Activated naive CD4-positive, alpha-beta T cell treated with anti-CD3 and anti-CD28 coated beads, Interleukin-2, amount 50 U/mL, for 72 hours (primary cell): ENCODE measurements at regions not wholly inside any gene's neighbourhood (a gene's known extent, or its start where the extent isn't known, plus 50 kb on each side); places are given as distances from the start of the nearest gene placed in this dataset.
A peak's percentile ranks its signal among the peaks of the same experiment; 100 is the strongest.

ENCODE experiments used
- ATAC-seq, 2 donors: fragments of 150-1000 bp; cut with Tn5 transposase; 2 replicates each; pipeline ENCODE4 v1.10.0; 2021; ENCODE audit warnings: mild to moderate bottlenecking in 2 of 2, moderate library complexity in 2 of 2
- DNase-seq, 2 donors: peaks; one replicate each; pipeline ENCODE4 v3.0.0; 2021 to 2022; ENCODE audit warnings: low spot score in 2 of 2
- H3K27ac Mint-ChIP-seq, 2 donors: one replicate each; pipeline ENCODE4 v1.8.0; 2022; ENCODE audit warnings: mild to moderate bottlenecking in 2 of 2, mixed read lengths in 2 of 2
- H3K36me3 Mint-ChIP-seq, 2 donors: one replicate each; pipeline ENCODE4 v1.8.0; 2022; ENCODE audit warnings: mixed read lengths in 2 of 2
- H3K9me3 Mint-ChIP-seq, 2 donors: one replicate each; pipeline ENCODE4 v1.8.0; 2022; ENCODE audit warnings: mixed read lengths in 2 of 2

- no peak overlapping the region for H3K27ac Mint-ChIP-seq
- H3K36me3 Mint-ChIP-seq = no peaks in the 10 kb centered on the region
- DNase-seq (no peak), ATAC-seq (no peak)
- H3K9me3 Mint-ChIP-seq = peaks cover 0 to 5% of the 10 kb centered on the region in 2 donors
Measured at GRCh38 chr4:151960449-151961230, 199.8 kb upstream of the GATB start.

DNA sequence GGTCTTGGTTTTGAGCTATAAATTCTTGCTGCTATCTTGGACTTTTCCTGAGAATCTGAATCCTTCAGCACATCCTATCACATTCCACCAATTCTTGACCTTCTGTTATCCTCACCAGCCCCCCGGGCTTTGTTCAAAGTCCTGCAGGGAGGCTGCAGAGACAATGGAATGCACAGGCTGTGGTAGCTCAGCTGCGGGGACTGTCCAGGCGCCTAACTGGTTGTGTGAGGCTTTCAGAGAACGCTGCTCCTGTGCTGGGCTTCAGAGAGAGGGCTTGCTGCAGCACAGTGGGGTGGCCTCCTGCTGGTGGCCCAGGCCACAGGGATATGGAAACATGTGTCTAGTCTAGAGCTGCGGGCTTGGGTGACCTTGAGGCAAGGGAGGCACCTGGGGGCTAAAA is 196.3 kb upstream of the GATB start:
- no peaks in the 10 kb centered on the region for H3K36me3 Mint-ChIP-seq
- ATAC-seq (no peak), DNase-seq (no peak)
- no peaks in the 10 kb centered on the region for H3K9me3 Mint-ChIP-seq
- no peak overlapping the region for H3K27ac Mint-ChIP-seq

GRCh38 chr4:151955721-151956380 is 195.0 kb upstream of the GATB start:
- no peak for DNase-seq
- no peaks in the 10 kb centered on the region for H3K9me3 Mint-ChIP-seq
- H3K27ac Mint-ChIP-seq = no peak overlapping the region
- no peaks in the 10 kb centered on the region for H3K36me3 Mint-ChIP-seq
- ATAC-seq = no peak

DNA sequence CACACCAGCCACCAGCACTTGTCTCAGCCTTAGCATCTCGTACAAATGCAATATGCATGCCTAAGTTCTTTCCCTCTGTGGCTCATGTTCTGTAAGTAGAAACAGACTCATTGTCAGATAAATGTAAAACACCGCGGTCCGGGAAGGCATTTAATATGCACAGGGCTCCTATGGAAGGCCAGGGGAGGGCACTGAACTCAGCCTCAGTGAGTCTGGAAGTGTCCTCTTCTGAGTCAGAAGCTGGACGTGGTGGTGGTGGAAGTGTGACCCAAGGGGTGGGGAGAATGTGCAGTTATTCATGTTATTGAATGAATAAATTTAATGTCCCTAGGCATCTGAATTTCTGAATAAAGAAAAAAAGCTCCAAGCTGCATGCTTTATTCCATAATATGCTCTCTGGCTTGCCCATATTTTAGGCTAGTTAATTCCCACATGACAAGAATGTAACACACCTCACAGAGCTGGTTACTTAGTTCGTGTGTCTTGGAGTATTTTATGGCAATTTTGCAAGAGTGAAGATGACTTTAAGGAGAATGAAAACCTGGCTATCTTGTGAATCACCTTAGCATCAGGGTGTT is 193.1 kb upstream of the GATB start:
- no peak for DNase-seq
- H3K27ac Mint-ChIP-seq = no peak overlapping the region
- peaks cover 0 to 4% of the 10 kb centered on the region in 2 donors for H3K9me3 Mint-ChIP-seq
- no peaks in the 10 kb centered on the region for H3K36me3 Mint-ChIP-seq
- no peak for ATAC-seq

DNA sequence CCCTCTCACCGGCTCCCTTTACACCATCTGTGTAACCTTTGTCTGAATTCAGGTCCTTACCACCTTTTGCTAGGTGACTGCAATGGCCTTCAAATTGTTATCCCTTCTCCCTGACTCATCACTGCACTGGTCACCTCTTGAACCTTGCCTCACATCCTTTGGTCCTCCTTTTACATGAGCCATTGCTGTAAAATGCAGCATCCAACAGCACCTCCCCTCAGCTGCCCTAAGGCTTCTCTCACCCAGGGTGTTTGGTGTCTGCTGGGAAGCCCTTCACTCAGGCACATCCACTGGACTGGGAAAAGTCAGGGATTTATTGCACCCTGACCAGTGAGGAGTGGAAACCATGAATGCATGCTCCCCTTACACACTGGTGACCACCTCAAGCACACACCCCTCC is 192.5 kb upstream of the GATB start:
- Mint-ChIP-seq H3K36me3 (no peaks in the 10 kb centered on the region), H3K27ac (no peak overlapping the region), H3K9me3 (peaks cover 0 to 4% of the 10 kb centered on the region in 2 donors)
- ATAC-seq (no peak), DNase-seq (no peak)

- H3K36me3 Mint-ChIP-seq = peaks cover 4 to 5% of the 10 kb centered on the region in 2 donors
- no peak for ATAC-seq
- peaks cover 4% of the 10 kb centered on the region in 2 donors for H3K9me3 Mint-ChIP-seq
- no peak overlapping the region for H3K27ac Mint-ChIP-seq
- DNase-seq = no peak
Measured at GRCh38 chr4:151952711-151953254, 192.0 kb upstream of the GATB start.

DNA sequence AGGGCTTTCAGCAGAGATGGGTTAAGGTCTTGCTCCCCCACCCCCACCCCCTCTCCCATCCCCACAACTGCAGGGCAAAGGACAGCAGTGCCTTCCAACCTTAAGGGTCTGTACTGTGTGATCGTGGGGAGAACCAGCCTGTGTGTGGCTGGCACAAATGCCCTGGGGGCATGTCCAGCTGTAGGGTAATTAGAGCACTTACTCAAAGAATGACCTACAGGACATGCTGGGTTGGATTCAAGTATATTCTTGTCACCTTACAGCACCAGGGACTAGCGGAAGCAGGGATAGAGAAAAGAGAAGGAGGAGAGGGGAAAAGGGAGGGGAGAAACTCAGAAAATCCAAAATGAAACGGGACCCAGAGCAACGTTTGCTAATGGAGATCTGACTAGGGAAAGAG is 191.3 kb upstream of the GATB start:
- Mint-ChIP-seq H3K36me3 (peaks cover 10 to 12% of the 10 kb centered on the region in 2 donors), H3K27ac (no peak overlapping the region), H3K9me3 (peaks cover 4 to 11% of the 10 kb centered on the region in 2 donors)
- DNase-seq = no peak
- ATAC-seq = no peak

GRCh38 chr4:151951671-151952050 is 190.9 kb upstream of the GATB start:
- ATAC-seq (no peak), DNase-seq (no peak)
- H3K27ac Mint-ChIP-seq = no peak overlapping the region
- H3K36me3 Mint-ChIP-seq = peaks cover 14% of the 10 kb centered on the region in 2 donors
- H3K9me3 Mint-ChIP-seq = peaks cover 4 to 12% of the 10 kb centered on the region in 2 donors

DNA sequence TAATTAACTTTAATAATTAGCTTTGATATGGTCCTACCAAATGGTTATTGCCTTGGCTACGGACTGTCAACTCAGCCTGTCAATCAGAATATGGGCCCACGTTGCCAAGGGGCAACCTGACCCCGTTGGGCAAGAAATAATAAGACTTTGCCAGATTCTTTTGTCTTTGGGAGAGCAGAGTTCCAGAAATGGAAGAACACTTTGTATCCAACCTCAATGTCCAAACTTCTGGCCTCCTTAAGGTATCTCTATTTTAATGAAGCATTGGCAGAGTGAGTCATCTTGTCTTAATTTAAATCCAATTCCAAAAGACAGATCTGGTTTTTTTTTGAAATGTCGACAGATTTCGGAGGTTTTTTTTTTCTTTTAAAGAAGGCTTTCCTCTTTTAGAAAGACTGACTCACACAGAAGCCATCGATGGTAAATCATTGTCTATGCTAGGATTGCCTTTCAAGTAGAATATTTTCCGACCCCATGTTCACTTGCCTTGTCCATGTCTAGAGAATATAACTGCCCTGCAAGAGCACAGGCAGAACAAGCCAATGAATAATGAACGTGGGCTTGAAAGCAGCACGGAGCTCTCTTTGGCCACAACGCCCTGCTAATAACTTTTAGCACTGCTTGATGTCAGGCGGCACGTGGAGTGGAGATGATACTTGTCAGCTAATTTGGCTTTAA is 190.3 kb upstream of the GATB start:
- peaks cover 19 to 20% of the 10 kb centered on the region in 2 donors for H3K36me3 Mint-ChIP-seq
- no peak overlapping the region for H3K27ac Mint-ChIP-seq
- no peak for ATAC-seq
- H3K9me3 Mint-ChIP-seq = peaks cover 7 to 15% of the 10 kb centered on the region in 2 donors
- DNase-seq = no peak

- DNase-seq (no peak), ATAC-seq (no peak)
- H3K27ac Mint-ChIP-seq = no peak overlapping the region
- peaks cover 19 to 25% of the 10 kb centered on the region in 2 donors for H3K9me3 Mint-ChIP-seq
- peaks cover 29 to 31% of the 10 kb centered on the region in 2 donors for H3K36me3 Mint-ChIP-seq
Measured at GRCh38 chr4:151948351-151949016, 187.7 kb upstream of the GATB start.

GRCh38 chr4:151946718-151947117 is 185.9 kb upstream of the GATB start:
- ATAC-seq (no peak), DNase-seq (no peak)
- Mint-ChIP-seq H3K27ac (no peak overlapping the region), H3K9me3 (peaks cover 28 to 34% of the 10 kb centered on the region in 2 donors), H3K36me3 (peaks cover 36 to 44% of the 10 kb centered on the region in 2 donors)

DNA sequence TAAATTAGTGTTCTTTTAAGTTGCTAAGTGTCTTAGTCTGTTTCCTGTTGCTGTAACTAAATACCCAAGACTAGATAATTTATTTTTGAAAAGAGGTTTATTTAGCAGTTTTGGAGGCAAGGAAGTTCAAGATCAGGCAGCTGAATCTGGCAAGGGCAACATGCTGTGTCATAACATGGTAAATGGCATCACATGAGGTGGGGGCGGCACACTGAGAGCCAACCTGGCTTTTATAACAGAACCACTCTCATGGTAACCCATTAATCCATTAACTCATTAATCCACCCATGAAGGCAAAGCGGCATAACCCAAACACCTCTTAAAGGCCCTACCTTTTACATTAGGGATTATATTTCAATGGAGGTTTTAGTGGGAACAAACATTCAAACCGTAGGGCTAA is 182.2 kb upstream of the GATB start:
- Mint-ChIP-seq H3K9me3 (peaks cover 39 to 40% of the 10 kb centered on the region in 2 donors), H3K27ac (no peak overlapping the region), H3K36me3 (peaks cover 34 to 50% of the 10 kb centered on the region in 2 donors)
- DNase-seq = no peak
- ATAC-seq = no peak

- DNase-seq = no peak
Measured at GRCh38 chr4:151940926-151941617, 180.3 kb upstream of the GATB start.

GRCh38 chr4:151940291-151940690 is 179.5 kb upstream of the GATB start:
- H3K9me3 Mint-ChIP-seq = peaks cover 24 to 31% of the 10 kb centered on the region in 2 donors
- peaks cover 13 to 31% of the 10 kb centered on the region in 2 donors for H3K36me3 Mint-ChIP-seq
- DNase-seq (no peak), ATAC-seq (no peak)
- H3K27ac Mint-ChIP-seq = no peak overlapping the region

More at GRCh38 chr4:151940926-151941617, 180.3 kb upstream of the GATB start:
- Mint-ChIP-seq H3K9me3 (peaks cover 27 to 34% of the 10 kb centered on the region in 2 donors), H3K27ac (no peak overlapping the region), H3K36me3 (peaks cover 16 to 34% of the 10 kb centered on the region in 2 donors)
- peak in 1 of 2 donors; percentile 46 for ATAC-seq

- peaks cover 20 to 28% of the 10 kb centered on the region in 2 donors for H3K9me3 Mint-ChIP-seq
- no peak for DNase-seq
- H3K36me3 Mint-ChIP-seq = peaks cover 11 to 29% of the 10 kb centered on the region in 2 donors
- no peak for ATAC-seq
- H3K27ac Mint-ChIP-seq = no peak overlapping the region
Measured at GRCh38 chr4:151939670-151940069, 178.9 kb upstream of the GATB start.

- Mint-ChIP-seq H3K27ac (no peak overlapping the region), H3K9me3 (peaks cover 0 to 3% of the 10 kb centered on the region in 2 donors), H3K36me3 (no peaks in the 10 kb centered on the region)
- DNase-seq (no peak), ATAC-seq (no peak)
Measured at GRCh38 chr4:151935411-151935810, 174.6 kb upstream of the GATB start.
